ENCODE measurements at regions not wholly inside any gene's neighbourhood (a gene's known extent, or its start where the extent isn't known, plus 50 kb on each side); places are given as distances from the start of the nearest gene placed in this dataset.

GRCh38 chr3:168495932-168496331 lies 400.2 kb upstream of the GOLIM4 start:
- CTCF ChIA-PET = interaction anchor here (1.6 kb wide), 1 partner anchor 15 kb away, joined by 4 read pairs; no protein-coding TSS in a partner anchor

More at GRCh38 chr3:168495932-168496331, 400.2 kb upstream of the GOLIM4 start:
- Histone ChIP-seq H3K4me2 (no peak overlapping the region), H2AFZ (ENCODE audit: low read depth) (no peak overlapping the region), H3K4me3 (ENCODE audit: low read depth in 2 of 2, low read length in 1 of 2) (no peak overlapping the region), H3F3A (replicated peaks; ENCODE audit: insufficient read depth) (no peaks in the 10 kb centered on the region), H3K9me3 (no peaks in the 10 kb centered on the region), H3K79me2 (ENCODE audit: insufficient read depth) (no peaks in the 10 kb centered on the region), H3K36me3 (replicated peaks in 1 of 2; ENCODE audit: control insufficient read depth in 1 of 2, insufficient read depth in 2 of 2, low read length in 1 of 2) (no peaks in the 10 kb centered on the region), H4K20me1 (ENCODE audit: insufficient read depth) (no peaks in the 10 kb centered on the region), H3K27me3 (ENCODE audit: insufficient read depth) (no peaks in the 10 kb centered on the region), H3K4me1 (ENCODE audit: control insufficient read depth in 1 of 2, insufficient read depth in 2 of 2, low read depth in 1 of 2, low read length in 1 of 2) (no peaks in the 10 kb centered on the region), H3K27ac (ENCODE audit: low read depth in 2 of 2, low read length in 1 of 2) (no peak overlapping the region), H3K9me2 (no peaks in the 10 kb centered on the region), H3K9ac (no peak overlapping the region)
- no peak for TF ChIP-seq EP300 (IDR thresholded peaks at IDR 0.05; ENCODE audit: borderline replicate concordance in 1 of 2, low read depth in 1 of 2, low read length in 1 of 2)
- no peak for TF ChIP-seq GABPA (IDR thresholded peaks at IDR 0.05; ENCODE audit: low read depth)
- TF ChIP-seq MXI1 (IDR thresholded peaks at IDR 0.05; ENCODE audit: low read depth, low read length) = no peak
- no peak for TF ChIP-seq RAD21 (IDR thresholded peaks at IDR 0.05; ENCODE audit: low read length)
- no peak for TF ChIP-seq CTCF (IDR thresholded peaks at IDR 0.05)
- no peak for TF ChIP-seq CHD2 (IDR thresholded peaks at IDR 0.05; ENCODE audit: low read length, partially characterized antibody)
- no peak for TF ChIP-seq PBX3 (IDR thresholded peaks at IDR 0.05)
- TF ChIP-seq SIN3A (IDR thresholded peaks at IDR 0.05; ENCODE audit: borderline replicate concordance, low read depth, low read length) = no peak
- TF ChIP-seq USF2 (IDR thresholded peaks at IDR 0.05; ENCODE audit: borderline replicate concordance, low read depth, low read length) = no peak
- TF ChIP-seq GATA2 (CRISPR knock-in tag; IDR thresholded peaks at IDR 0.05) = no peak
- TF ChIP-seq RXRA (IDR thresholded peaks at IDR 0.05; ENCODE audit: borderline replicate concordance, low read depth) = no peak
- TF ChIP-seq EZH2phosphoT487 (IDR thresholded peaks at IDR 0.05; ENCODE audit: borderline replicate concordance, low read depth) = no peak
- TF ChIP-seq NFIC (IDR thresholded peaks at IDR 0.05; ENCODE audit: borderline replicate concordance) = no peak
- no peak for TF ChIP-seq FOXJ3 (CRISPR knock-in tag; IDR thresholded peaks at IDR 0.05)
- TF ChIP-seq REST (IDR thresholded peaks at IDR 0.05; ENCODE audit: low read depth, low read length) = no peak
- no peak for TF ChIP-seq RFX5 (IDR thresholded peaks at IDR 0.05; ENCODE audit: low read length)
- TF ChIP-seq FOXM1 (IDR thresholded peaks at IDR 0.05; ENCODE audit: low read depth) = no peak
- no peak for TF ChIP-seq RCOR1 (IDR thresholded peaks at IDR 0.05; ENCODE audit: low read length)
- TF ChIP-seq TAF1 (IDR thresholded peaks at IDR 0.05; ENCODE audit: borderline replicate concordance, low read depth, low read length) = no peak
- no peak for TF ChIP-seq POLR2AphosphoS5 (IDR thresholded peaks at IDR 0.05; ENCODE audit: low read depth, low read length)
- POLR2A ChIA-PET = no interaction called here
- DNase-seq = no peak
- 53% methylated on average over 2 of the region's 2 CpGs for WGBS (ENCODE audit: low lambda C conversion rate)

Data from SK-N-SH (cell line).